H1 (cell line): ENCODE measurements at regions not wholly inside any gene's neighbourhood (a gene's known extent, or its start where the extent isn't known, plus 50 kb on each side); places are given as distances from the start of the nearest gene placed in this dataset.

Experiments
- CTCF ChIA-PET: fragments of 300-600 bp; sonication (Branson Sonifier 250); formaldehyde crosslinking; loops from one replicate; lab custom pipeline; 2021; ENCODE audit not compliant: partially characterized antibody; lab: Charles Lee
- POLR2A ChIA-PET: fragments of 300-600 bp; sonication (Branson Sonifier 250); formaldehyde crosslinking; loops from one replicate; lab custom pipeline; 2021; ENCODE audit warnings: inconsistent platforms; ENCODE audit not compliant: partially characterized antibody; lab: Charles Lee
- DNase-seq, 2 experiments: peaks; one replicate each; pipeline versions ENCODE4 v3.0.0 to v3.0.0-alpha.2; 2010 to 2022; ENCODE audit warnings: low spot score in 2 of 2, low read depth in 1 of 2, mixed read lengths in 1 of 2
- FAIRE-seq: peaks from 2 replicates; lab custom pipeline; 2011; peaks lifted over from hg19 to GRCh38; lab: Jason Lieb, UNC
- H2AFZ ChIP-seq: 2 replicates; pipeline ENCODE4 v1.8.1; 2012; ENCODE audit warnings: low read length, inconsistent platforms
- H2AK5ac ChIP-seq: 2 replicates; pipeline ENCODE4 v1.6.1; 2013; ENCODE audit warnings: low read depth, low read length
- H2BK120ac ChIP-seq: replicated peaks from 2 replicates; pipeline ENCODE3; 2013; ENCODE audit warnings: low read depth, low read length, inconsistent platforms
- H2BK12ac ChIP-seq: 2 replicates; pipeline ENCODE4 v1.6.1; 2013; ENCODE audit warnings: low read depth, low read length
- H2BK15ac ChIP-seq: 2 replicates; pipeline ENCODE4 v1.6.1; 2013; ENCODE audit warnings: low read length
- H2BK20ac ChIP-seq: 2 replicates; pipeline ENCODE4 v1.6.1; 2013; ENCODE audit warnings: low read length
- H2BK5ac ChIP-seq: 2 replicates; pipeline ENCODE4 v1.6.1; 2013; ENCODE audit warnings: low read depth, low read length
- H3K14ac ChIP-seq: 2 replicates; pipeline ENCODE4 v1.6.1; 2013; ENCODE audit warnings: inconsistent platforms; ENCODE audit not compliant: insufficient read length
- H3K18ac ChIP-seq: 2 replicates; pipeline ENCODE4 v1.6.1; 2013; ENCODE audit warnings: low read length; ENCODE audit errors: extremely low read depth
- H3K23ac ChIP-seq: 2 replicates; pipeline ENCODE4 v1.6.1; 2013; ENCODE audit warnings: inconsistent platforms; ENCODE audit not compliant: insufficient read length
- H3K23me2 ChIP-seq: 2 replicates; pipeline ENCODE4 v1.6.1; 2013; ENCODE audit warnings: low read depth, low read length
- H3K27ac ChIP-seq: 2 replicates; pipeline ENCODE4 v1.6.1; 2011; ENCODE audit warnings: low read depth, low read length, inconsistent platforms
- H3K27me3 ChIP-seq, 4 experiments: replicated peaks in 1 of 4; 1 replicate in 1 of 4; 2 replicates in 3 of 4; pipeline versions ENCODE4 v1.6.1 to v1.8.1; 2011 to 2013; ENCODE audit warnings: low read length in 3 of 4, mild to moderate bottlenecking in 3 of 4, inconsistent platforms in 2 of 4, mixed read lengths in 2 of 4, moderate library complexity in 1 of 4; ENCODE audit not compliant: control insufficient read depth in 3 of 4, insufficient read depth in 3 of 4; ENCODE audit errors: extremely low read depth in 1 of 4
- H3K36me3 ChIP-seq, 4 experiments: 2 replicates each; pipeline versions ENCODE4 v1.6.1 to v1.8.1; 2011 to 2013; ENCODE audit warnings: mild to moderate bottlenecking in 4 of 4, low read length in 3 of 4, moderate library complexity in 2 of 4, control low read depth in 1 of 4, inconsistent platforms in 1 of 4; ENCODE audit not compliant: insufficient read depth in 4 of 4, control insufficient read depth in 2 of 4
- H3K4ac ChIP-seq: replicated peaks from 2 replicates; pipeline ENCODE3; 2013; ENCODE audit warnings: low read length, low read depth, mixed read lengths, inconsistent platforms; ENCODE audit not compliant: insufficient read length
- H3K4me1 ChIP-seq, 4 experiments: replicated peaks in 1 of 4; 1 replicate in 1 of 4; 2 replicates in 3 of 4; pipeline versions ENCODE4 v1.6.1 to v1.8.1; 2011 to 2013; ENCODE audit warnings: low read length in 3 of 4, inconsistent platforms in 2 of 4, mixed read lengths in 1 of 4; ENCODE audit not compliant: insufficient read depth in 4 of 4, control insufficient read depth in 3 of 4
- H3K4me2 ChIP-seq, 2 experiments: 2 replicates each; pipeline versions ENCODE4 v1.6.1 to v1.8.1; 2011 to 2013; ENCODE audit warnings: low read depth in 2 of 2, low read length in 2 of 2, control low read depth in 1 of 2, inconsistent platforms in 1 of 2, mild to moderate bottlenecking in 1 of 2; ENCODE audit not compliant: insufficient read depth in 1 of 2
- H3K4me3 ChIP-seq, 4 experiments: fragments of 200-600, 300-600 bp in 1 of 4; sonication (generic), shearing (Covaris generic), sonication (Bioruptor Twin) in 1 of 4; 2 replicates each; pipeline versions ENCODE4 v1.5.1 to v1.8.1; 2011 to 2016; ENCODE audit warnings: low read length in 4 of 4, low read depth in 3 of 4, control low read depth in 2 of 4, inconsistent platforms in 2 of 4, mild to moderate bottlenecking in 2 of 4, mixed read lengths in 1 of 4, moderate library complexity in 1 of 4; ENCODE audit not compliant: insufficient read depth in 2 of 4; ENCODE audit errors: extremely low read depth in 1 of 4
- H3K56ac ChIP-seq: replicated peaks from 2 replicates; pipeline ENCODE3; 2013; ENCODE audit warnings: low read depth, mild to moderate bottlenecking, mixed read lengths, low read length, inconsistent platforms; ENCODE audit not compliant: insufficient read length
- H3K79me1 ChIP-seq: 2 replicates; pipeline ENCODE4 v1.6.1; 2013; ENCODE audit warnings: low read depth, low read length, control low read depth
- H3K79me2 ChIP-seq, 2 experiments: 2 replicates each; pipeline versions ENCODE4 v1.6.1 to v1.8.1; 2012 to 2013; ENCODE audit warnings: low read length in 2 of 2, mild to moderate bottlenecking in 2 of 2, inconsistent platforms in 1 of 2; ENCODE audit not compliant: insufficient read depth in 2 of 2, control insufficient read depth in 1 of 2
- H3K9ac ChIP-seq, 4 experiments: replicated peaks in 1 of 4; 1 replicate in 1 of 4; 2 replicates in 3 of 4; pipeline versions ENCODE4 v1.6.1 to v1.8.1; 2011 to 2013; ENCODE audit warnings: low read depth in 3 of 4, low read length in 3 of 4, control low read depth in 2 of 4, mild to moderate bottlenecking in 2 of 4, moderate library complexity in 2 of 4, inconsistent platforms in 1 of 4; ENCODE audit errors: extremely low read depth in 1 of 4
- H3K9me3 ChIP-seq, 2 experiments: 2 replicates each; pipeline versions ENCODE4 v1.6.1 to v1.8.1; 2012 to 2013; ENCODE audit warnings: mild to moderate bottlenecking in 2 of 2, moderate library complexity in 2 of 2, control low read depth in 1 of 2, inconsistent platforms in 1 of 2, low read depth in 1 of 2, low read length in 1 of 2, mixed read lengths in 1 of 2; ENCODE audit not compliant: insufficient read depth in 2 of 2
- H4K20me1 ChIP-seq, 2 experiments: replicated peaks in 1 of 2; 2 replicates each; pipeline versions ENCODE3 to v1.8.1; 2011 to 2013; ENCODE audit warnings: inconsistent platforms in 2 of 2, low read length in 2 of 2, mild to moderate bottlenecking in 1 of 2; ENCODE audit not compliant: insufficient read depth in 2 of 2, control insufficient read depth in 1 of 2
- H4K5ac ChIP-seq: 2 replicates; pipeline ENCODE4 v1.6.1; 2013; ENCODE audit warnings: low read length, low read depth, mixed read lengths, inconsistent platforms; ENCODE audit not compliant: insufficient read length
- H4K8ac ChIP-seq: 2 replicates; pipeline ENCODE4 v1.8.0; 2013; ENCODE audit warnings: mild to moderate bottlenecking, moderate library complexity, low read length, inconsistent platforms; ENCODE audit not compliant: insufficient read depth; ENCODE audit errors: extremely low read depth
- H4K91ac ChIP-seq: replicated peaks from 2 replicates; pipeline ENCODE3; 2013; ENCODE audit warnings: low read length, mixed read lengths, inconsistent platforms; ENCODE audit not compliant: insufficient read length
- BACH1 ChIP-seq: IDR thresholded peaks from 2 replicates; pipeline ENCODE4 v1.6.1; 2012; ENCODE audit warnings: low read length, improper control_type of control experiment
- EP300 ChIP-seq, 2 experiments: IDR thresholded peaks; 1 replicate in 1 of 2; 2 replicates in 1 of 2; pipeline ENCODE4 v1.6.1; 2011 to 2012; ENCODE audit warnings: low read depth in 2 of 2, low read length in 2 of 2, mild to moderate bottlenecking in 2 of 2, borderline replicate concordance in 1 of 2, inconsistent platforms in 1 of 2, moderate library complexity in 1 of 2
- EZH2 ChIP-seq: fragments of 200-600 bp; sonication (generic); IDR thresholded peaks from 2 replicates; pipeline ENCODE4 v1.7.1; 2012; ENCODE audit warnings: low read depth, mild to moderate bottlenecking, moderate library complexity, low read length, inconsistent platforms; ENCODE audit not compliant: severe bottlenecking
- FOSL1 ChIP-seq: IDR thresholded peaks from 2 replicates; pipeline ENCODE4 v1.6.1; 2011; ENCODE audit warnings: mild to moderate bottlenecking, low read depth, low read length, moderate library complexity; ENCODE audit not compliant: insufficient read depth
- KDM1A ChIP-seq: fragments of 200-600, 300-600 bp; sonication (generic); IDR thresholded peaks from 2 replicates; pipeline ENCODE4 v1.7.1; 2016; ENCODE audit warnings: mild to moderate bottlenecking, low read length, borderline replicate concordance
- POLR2A ChIP-seq, 2 experiments: IDR thresholded peaks; 1 replicate in 1 of 2; 2 replicates in 1 of 2; pipeline ENCODE4 v1.6.1; 2011; ENCODE audit warnings: low read depth in 2 of 2, low read length in 2 of 2, mild to moderate bottlenecking in 2 of 2; ENCODE audit errors: control extremely low read depth in 1 of 2
- TCF12 ChIP-seq: IDR thresholded peaks from 2 replicates; pipeline ENCODE4 v1.6.1; 2011; ENCODE audit warnings: low read depth, mild to moderate bottlenecking, low read length
- WGBS, 2 experiments: shearing (Covaris generic) in 1 of 2; methylation state at CpG; one replicate each; pipeline versions ENCODE4 v1.1.6 to v1.1.7; 2013 to 2015; ENCODE audit warnings: low lambda C conversion rate in 2 of 2, mixed read lengths in 2 of 2, inconsistent platforms in 1 of 2, low coverage in 1 of 2, missing lambda C conversion rate in 1 of 2; ENCODE audit not compliant: insufficient replicate concordance in 2 of 2, insufficient coverage in 1 of 2, insufficient read length in 1 of 2; ENCODE audit errors: extremely low coverage in 1 of 2, missing lambda C conversion rate in 1 of 2; 5-methylcytosine and 5-hydroxymethylcytosine counted together
- TF ChIP-seq, protein P1 (sequence below): IDR thresholded peaks from 2 replicates; pipeline ENCODE4 v1.6.1; 2012; ENCODE audit warnings: inconsistent platforms

DNA sequence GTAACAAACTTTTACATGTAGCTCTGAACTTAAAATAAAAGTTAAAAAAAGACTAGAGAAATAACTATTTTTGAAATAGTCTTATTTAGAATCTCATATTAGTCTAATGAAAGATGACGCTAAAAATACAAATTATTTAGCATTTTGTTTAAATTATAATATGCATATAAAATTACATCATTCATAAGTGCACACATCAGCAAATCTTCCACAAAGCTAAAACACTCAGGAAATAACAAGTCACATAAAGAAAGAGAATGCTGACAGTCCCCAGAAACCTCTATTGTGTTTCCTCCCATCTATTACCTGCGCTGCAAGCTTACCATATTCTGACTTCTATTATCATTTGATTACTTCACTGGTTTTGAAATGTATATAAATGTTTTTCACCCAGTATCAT, 986.9 kb upstream of the SEMA6A start:
- CTCF ChIA-PET: no interaction called here
- Histone ChIP-seq H2BK12ac (no peak overlapping the region), H3K4me2 (no peak overlapping the region), H3K14ac (no peak overlapping the region), H3K79me2 (no peaks in the 10 kb centered on the region), H3K23me2 (no peaks in the 10 kb centered on the region), H3K23ac (no peak overlapping the region), H2AFZ (no peak overlapping the region), H3K4me1 (no peaks in the 10 kb centered on the region), H4K5ac (no peak overlapping the region), H2BK5ac (no peak overlapping the region), H4K20me1 (no peaks in the 10 kb centered on the region), H2BK120ac (no peak overlapping the region), H2BK20ac (no peak overlapping the region), H3K36me3 (no peaks in the 10 kb centered on the region), H3K27ac (no peak overlapping the region), H3K9me3 (no peaks in the 10 kb centered on the region), H3K4ac (no peak overlapping the region), H4K8ac (no peak overlapping the region), H3K9ac (no peak overlapping the region), H4K91ac (no peak overlapping the region), H3K79me1 (no peaks in the 10 kb centered on the region), H2AK5ac (no peak overlapping the region), H3K27me3 (no peaks in the 10 kb centered on the region), H3K18ac (no peak overlapping the region), H3K4me3 (no peak overlapping the region), H3K56ac (no peak overlapping the region), H2BK15ac (no peak overlapping the region)
- POLR2A ChIA-PET: no interaction called here
- FAIRE-seq (no peak), DNase-seq (no peak)
- 98% methylated on average over 2 of the region's 2 CpGs; no CpG with 5 or more reads in 1 of the 2 experiments for WGBS, 2 experiments
- TF ChIP-seq POLR2A (IDR thresholded peaks at IDR 0.05; ENCODE audit: control extremely low read depth in 1 of 2, low read depth in 2 of 2, low read length in 2 of 2) (no peak), BACH1 (no peak), TCF12 (no peak), FOSL1 (no peak), KDM1A (no peak), EZH2 (no peak), EP300 (IDR thresholded peaks at IDR 0.05; ENCODE audit: borderline replicate concordance in 1 of 2, low read depth in 2 of 2, low read length in 2 of 2) (no peak)
- TF ChIP-seq, protein P1, sequence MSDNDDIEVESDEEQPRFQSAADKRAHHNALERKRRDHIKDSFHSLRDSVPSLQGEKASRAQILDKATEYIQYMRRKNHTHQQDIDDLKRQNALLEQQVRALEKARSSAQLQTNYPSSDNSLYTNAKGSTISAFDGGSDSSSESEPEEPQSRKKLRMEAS: no peak
- TF ChIP-seq, all 59 proteins: peak for 0
